ENCODE measurements at regions not wholly inside any gene's neighbourhood (a gene's known extent, or its start where the extent isn't known, plus 50 kb on each side); places are given as distances from the start of the nearest gene placed in this dataset.

DNA sequence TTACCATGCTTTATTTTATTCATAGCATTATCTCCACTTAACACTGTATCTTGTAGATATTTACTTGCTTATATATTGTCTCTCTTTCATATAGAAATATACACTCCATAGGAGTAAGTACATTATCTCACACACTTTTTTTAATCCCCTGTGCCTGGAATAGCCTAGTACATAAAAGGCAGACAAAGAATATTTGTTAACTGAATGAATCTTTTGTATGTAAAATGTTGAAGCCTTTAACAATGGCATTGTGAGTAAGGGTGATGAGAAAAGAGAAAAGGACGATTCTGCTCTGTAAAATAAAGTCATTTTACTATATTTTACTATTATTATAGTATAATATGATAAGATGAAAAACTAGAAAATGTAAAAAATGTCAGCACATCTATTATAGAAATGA lies 97.7 kb upstream of the PDHA2 start:
- H3K9me2 ChIP-seq (ENCODE audit: low read depth, low read length): no peaks in the 10 kb centered on the region
- no peaks in the 10 kb centered on the region for H3K4me1 ChIP-seq (ENCODE audit: insufficient read depth, low read length, severe bottlenecking)
- H3K9me3 ChIP-seq (ENCODE audit: low read length): no peaks in the 10 kb centered on the region
- TF ChIP-seq, protein P1, sequence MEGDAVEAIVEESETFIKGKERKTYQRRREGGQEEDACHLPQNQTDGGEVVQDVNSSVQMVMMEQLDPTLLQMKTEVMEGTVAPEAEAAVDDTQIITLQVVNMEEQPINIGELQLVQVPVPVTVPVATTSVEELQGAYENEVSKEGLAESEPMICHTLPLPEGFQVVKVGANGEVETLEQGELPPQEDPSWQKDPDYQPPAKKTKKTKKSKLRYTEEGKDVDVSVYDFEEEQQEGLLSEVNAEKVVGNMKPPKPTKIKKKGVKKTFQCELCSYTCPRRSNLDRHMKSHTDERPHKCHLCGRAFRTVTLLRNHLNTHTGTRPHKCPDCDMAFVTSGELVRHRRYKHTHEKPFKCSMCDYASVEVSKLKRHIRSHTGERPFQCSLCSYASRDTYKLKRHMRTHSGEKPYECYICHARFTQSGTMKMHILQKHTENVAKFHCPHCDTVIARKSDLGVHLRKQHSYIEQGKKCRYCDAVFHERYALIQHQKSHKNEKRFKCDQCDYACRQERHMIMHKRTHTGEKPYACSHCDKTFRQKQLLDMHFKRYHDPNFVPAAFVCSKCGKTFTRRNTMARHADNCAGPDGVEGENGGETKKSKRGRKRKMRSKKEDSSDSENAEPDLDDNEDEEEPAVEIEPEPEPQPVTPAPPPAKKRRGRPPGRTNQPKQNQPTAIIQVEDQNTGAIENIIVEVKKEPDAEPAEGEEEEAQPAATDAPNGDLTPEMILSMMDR (IDR thresholded peaks at IDR 0.05; ENCODE audit: low read length): no peak
- no peak for TF ChIP-seq EZH2 (IDR thresholded peaks at IDR 0.05; ENCODE audit: borderline replicate concordance, low read length)
- H3K4me2 ChIP-seq (ENCODE audit: low read length): no peak overlapping the region
- H3K4me3 ChIP-seq (ENCODE audit: low read depth, low read length, poor library complexity, severe bottlenecking): no peak overlapping the region
- no peaks in the 10 kb centered on the region for H4K20me1 ChIP-seq (ENCODE audit: insufficient read depth, low read length)
- no peaks in the 10 kb centered on the region for H3K79me2 ChIP-seq (ENCODE audit: insufficient read depth, low read length)
- H2AFZ ChIP-seq (ENCODE audit: low read length): no peak overlapping the region
- H3F3A ChIP-seq (ENCODE audit: insufficient read depth, low read length): no peaks in the 10 kb centered on the region
- H3K9ac ChIP-seq (ENCODE audit: low read length): no peak overlapping the region
- H3K27me3 ChIP-seq (ENCODE audit: insufficient read depth, low read length): no peaks in the 10 kb centered on the region
- H3K36me3 ChIP-seq (ENCODE audit: insufficient read depth, low read length): no peaks in the 10 kb centered on the region
- no peak overlapping the region for H3K27ac ChIP-seq (ENCODE audit: low read depth, low read length, poor library complexity, severe bottlenecking)

- H3K9me2 ChIP-seq (ENCODE audit: low read depth, low read length): no peaks in the 10 kb centered on the region
- no peaks in the 10 kb centered on the region for H3K36me3 ChIP-seq (ENCODE audit: insufficient read depth, low read length)
- no peaks in the 10 kb centered on the region for H3K27me3 ChIP-seq (ENCODE audit: insufficient read depth, low read length)
- H2AFZ ChIP-seq (ENCODE audit: low read length): no peak overlapping the region
- no peak overlapping the region for H3K4me2 ChIP-seq (ENCODE audit: low read length)
- H3K27ac ChIP-seq (ENCODE audit: low read depth, low read length, poor library complexity, severe bottlenecking): no peak overlapping the region
- no peaks in the 10 kb centered on the region for H3K4me1 ChIP-seq (ENCODE audit: insufficient read depth, low read length, severe bottlenecking)
- H3K9ac ChIP-seq (ENCODE audit: low read length): no peak overlapping the region
- H4K20me1 ChIP-seq (ENCODE audit: insufficient read depth, low read length): no peaks in the 10 kb centered on the region
- H3K4me3 ChIP-seq (ENCODE audit: low read depth, low read length, poor library complexity, severe bottlenecking): no peak overlapping the region
- H3K79me2 ChIP-seq (ENCODE audit: insufficient read depth, low read length): no peaks in the 10 kb centered on the region
- H3F3A ChIP-seq (ENCODE audit: insufficient read depth, low read length): no peaks in the 10 kb centered on the region
- TF ChIP-seq EZH2 (IDR thresholded peaks at IDR 0.05; ENCODE audit: borderline replicate concordance, low read length): no peak
- TF ChIP-seq, protein P1 (IDR thresholded peaks at IDR 0.05; ENCODE audit: low read length): no peak
- H3K9me3 ChIP-seq (ENCODE audit: low read length): no peaks in the 10 kb centered on the region
These were observed 107.8 kb upstream of the PDHA2 start for GRCh38 chr4:95732061-95732460.

DNA sequence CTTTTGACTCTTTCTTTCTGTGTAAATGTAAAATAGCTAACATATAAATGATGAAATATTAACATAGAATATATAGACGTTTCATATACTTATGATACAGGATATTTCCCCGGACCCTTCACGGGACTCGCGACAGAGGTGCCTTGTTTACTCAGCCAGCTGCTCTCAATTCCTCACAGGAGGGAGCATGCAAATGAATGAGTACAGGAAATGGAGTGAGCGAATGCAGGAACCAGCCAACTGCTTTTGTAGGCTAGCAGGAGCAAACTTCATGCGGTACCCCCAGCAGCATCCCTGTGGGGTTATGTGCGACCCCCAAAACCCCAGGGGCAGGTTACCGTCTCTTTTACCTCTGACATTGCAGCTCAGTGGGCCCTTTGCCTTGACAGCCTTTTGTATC lies 110.3 kb upstream of the PDHA2 start:
- H3K9ac ChIP-seq (ENCODE audit: low read length): no peak overlapping the region
- H2AFZ ChIP-seq (ENCODE audit: low read length): no peak overlapping the region
- TF ChIP-seq EZH2 (IDR thresholded peaks at IDR 0.05; ENCODE audit: borderline replicate concordance, low read length): no peak
- TF ChIP-seq, protein P1 (IDR thresholded peaks at IDR 0.05; ENCODE audit: low read length): no peak
- no peaks in the 10 kb centered on the region for H3F3A ChIP-seq (ENCODE audit: insufficient read depth, low read length)
- H3K79me2 ChIP-seq (ENCODE audit: insufficient read depth, low read length): no peaks in the 10 kb centered on the region
- H3K4me3 ChIP-seq (ENCODE audit: low read depth, low read length, poor library complexity, severe bottlenecking): no peak overlapping the region
- no peaks in the 10 kb centered on the region for H3K27me3 ChIP-seq (ENCODE audit: insufficient read depth, low read length)
- no peaks in the 10 kb centered on the region for H3K9me2 ChIP-seq (ENCODE audit: low read depth, low read length)
- no peaks in the 10 kb centered on the region for H3K4me1 ChIP-seq (ENCODE audit: insufficient read depth, low read length, severe bottlenecking)
- H3K9me3 ChIP-seq (ENCODE audit: low read length): no peaks in the 10 kb centered on the region
- no peaks in the 10 kb centered on the region for H3K36me3 ChIP-seq (ENCODE audit: insufficient read depth, low read length)
- H4K20me1 ChIP-seq (ENCODE audit: insufficient read depth, low read length): no peaks in the 10 kb centered on the region
- no peak overlapping the region for H3K4me2 ChIP-seq (ENCODE audit: low read length)
- H3K27ac ChIP-seq (ENCODE audit: low read depth, low read length, poor library complexity, severe bottlenecking): no peak overlapping the region
